ENCODE measurements at regions not wholly inside any gene's neighbourhood (a gene's known extent, or its start where the extent isn't known, plus 50 kb on each side); places are given as distances from the start of the nearest gene placed in this dataset.
"Not testable (repeated sequence)": the region's sequence is repeated elsewhere in the genome, so short reads cannot be mapped to it uniquely, and the experiment has no call there.

DNA sequence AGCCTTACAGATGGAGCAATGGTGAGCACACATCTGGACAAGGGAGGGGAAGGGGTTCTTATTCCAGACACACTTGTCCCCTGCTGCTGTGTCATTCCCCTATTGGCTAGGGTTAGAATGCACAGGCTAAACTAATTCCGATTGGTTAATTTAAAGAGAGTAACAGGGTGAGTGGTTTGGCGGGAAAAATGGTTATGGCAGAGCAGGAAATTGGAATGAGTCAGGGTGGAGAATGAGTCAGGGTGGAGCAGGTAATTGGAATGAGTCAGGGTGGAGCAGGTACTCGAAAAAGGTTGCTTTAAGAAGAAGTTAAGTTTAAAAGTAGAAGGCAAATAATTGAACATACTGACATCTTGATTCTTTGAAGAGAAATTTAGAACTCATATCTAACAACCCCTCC, 112.5 kb downstream of the VSIG4 start:
- H3K4me1 ChIP-seq (ENCODE audit: control insufficient read depth in 2 of 2, insufficient read depth in 1 of 2, low read depth in 1 of 2, low read length in 2 of 2); H3K79me1 ChIP-seq (ENCODE audit: low read depth, low read length); H3K14ac ChIP-seq (ENCODE audit: low read length); H3K4ac ChIP-seq (ENCODE audit: low read length); H3K23ac ChIP-seq (ENCODE audit: low read depth, low read length, poor library complexity); H4K8ac ChIP-seq (ENCODE audit: low read depth, low read length); H3K4me3 ChIP-seq (ENCODE audit: low read length in 2 of 2); H2BK5ac ChIP-seq (ENCODE audit: low read length); DNase-seq (ENCODE audit: low spot score); H2AFZ ChIP-seq (ENCODE audit: low read length); H2BK120ac ChIP-seq (ENCODE audit: low read depth, low read length); H3K27ac ChIP-seq (replicated peaks; ENCODE audit: low read length); H3K18ac ChIP-seq (ENCODE audit: low read length); H3K9me3 ChIP-seq (replicated peaks in 1 of 2; ENCODE audit: control insufficient read depth in 2 of 2, insufficient read depth in 1 of 2, low read depth in 1 of 2, low read length in 2 of 2); H3K27me3 ChIP-seq (ENCODE audit: control insufficient read depth in 3 of 3, insufficient read depth in 3 of 3, low read depth in 1 of 3, low read length in 3 of 3); H2AK5ac ChIP-seq (ENCODE audit: low read depth, low read length); H2BK15ac ChIP-seq (ENCODE audit: low read length); H3K9ac ChIP-seq (ENCODE audit: low read depth, low read length, poor library complexity); H3K4me2 ChIP-seq (ENCODE audit: insufficient read depth, low read length, poor library complexity, severe bottlenecking); H3K36me3 ChIP-seq (replicated peaks in 1 of 2; ENCODE audit: control insufficient read depth in 2 of 2, insufficient read depth in 2 of 2, low read length in 2 of 2); H2BK12ac ChIP-seq (ENCODE audit: low read length); H4K91ac ChIP-seq (ENCODE audit: low read depth, low read length, poor library complexity): not testable (repeated sequence)
- no CpG with 5 or more reads among the region's 3 CpGs for WGBS, 2 donors (ENCODE audit: extremely low coverage in 2 of 2, insufficient read length in 2 of 2, insufficient replicate concordance in 1 of 2)

DNA sequence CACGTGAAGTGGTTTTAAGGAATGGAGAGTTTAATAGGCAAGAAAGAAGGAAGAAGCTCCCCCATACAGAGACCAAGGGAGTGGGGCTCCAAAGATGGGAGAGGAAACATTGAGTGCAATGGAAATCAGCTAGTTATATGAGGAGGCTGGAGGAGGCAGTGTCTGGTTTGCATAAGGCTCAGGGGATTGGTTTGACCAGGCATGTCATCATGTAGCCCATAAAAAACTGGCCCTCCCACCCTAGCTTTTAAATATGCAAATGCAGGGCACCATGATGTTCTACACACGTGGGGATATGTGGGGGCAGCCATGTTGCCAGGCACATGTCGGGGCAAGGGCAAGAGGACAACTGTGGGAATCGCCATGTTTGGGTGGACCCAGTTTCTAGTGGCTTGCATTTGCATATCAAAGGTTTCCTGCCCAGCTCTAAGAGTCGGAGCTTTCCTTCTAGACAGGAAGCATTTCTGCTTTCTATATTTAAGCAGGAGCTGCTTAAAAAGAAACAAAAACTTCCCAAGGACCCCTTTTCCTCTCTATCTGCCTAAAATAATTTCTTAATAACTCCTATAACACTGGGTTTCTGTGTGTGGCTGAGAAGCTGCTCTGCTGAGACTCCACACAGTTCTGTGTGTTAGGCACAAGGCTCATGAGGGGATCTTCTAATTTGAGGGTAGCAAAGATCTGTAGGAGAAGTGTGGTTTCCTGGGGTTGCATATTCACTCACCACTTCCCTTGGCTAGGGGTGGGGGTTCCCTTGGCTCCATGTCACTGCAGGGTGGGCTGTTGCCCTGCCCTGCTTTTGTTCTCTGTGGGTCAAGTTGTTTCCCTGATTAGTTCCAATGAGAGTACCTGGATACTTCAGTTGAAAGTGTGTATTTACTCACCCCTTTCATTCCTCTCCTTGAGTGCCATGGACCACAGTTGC, 113.5 kb downstream of the VSIG4 start:
- no peak overlapping the region for H3K23ac ChIP-seq (ENCODE audit: low read depth, low read length, poor library complexity)
- no peak overlapping the region for H2AK5ac ChIP-seq (ENCODE audit: low read depth, low read length)

DNA sequence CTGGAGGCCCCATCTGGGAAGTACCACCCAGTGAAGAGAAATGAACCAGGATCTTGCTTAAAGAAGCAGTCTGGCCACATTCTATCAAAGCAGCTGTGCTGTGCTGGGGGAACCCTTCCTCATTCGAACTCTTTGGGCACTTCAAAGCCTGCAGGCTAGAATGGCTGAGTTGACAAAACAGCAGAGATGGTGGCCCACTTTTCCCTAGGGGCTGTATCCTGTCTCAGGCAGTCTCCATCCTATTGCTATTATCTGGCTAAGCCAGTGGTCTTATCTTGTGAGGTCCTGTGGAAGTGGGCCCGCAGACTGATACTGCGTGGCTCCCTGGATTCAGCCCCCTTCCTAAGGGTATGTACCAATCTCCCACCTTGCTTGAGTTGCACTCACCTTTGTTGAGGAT, 114.3 kb downstream of the VSIG4 start:
- Histone ChIP-seq H4K91ac (ENCODE audit: low read depth, low read length, poor library complexity) (no peak overlapping the region), H3K4me2 (ENCODE audit: insufficient read depth, low read length, poor library complexity, severe bottlenecking) (no peak overlapping the region), H4K8ac (ENCODE audit: low read depth, low read length) (no peak overlapping the region), H2AK5ac (ENCODE audit: low read depth, low read length) (no peak overlapping the region), H2BK12ac (ENCODE audit: low read length) (no peak overlapping the region), H3K36me3 (replicated peaks in 1 of 2; ENCODE audit: control insufficient read depth in 2 of 2, insufficient read depth in 2 of 2, low read length in 2 of 2) (no peaks in the 10 kb centered on the region), H2BK15ac (ENCODE audit: low read length) (no peak overlapping the region), H3K14ac (ENCODE audit: low read length) (no peak overlapping the region), H3K9me3 (replicated peaks in 1 of 2; ENCODE audit: control insufficient read depth in 2 of 2, insufficient read depth in 1 of 2, low read depth in 1 of 2, low read length in 2 of 2) (no peaks in the 10 kb centered on the region), H3K4me1 (ENCODE audit: control insufficient read depth in 2 of 2, insufficient read depth in 1 of 2, low read depth in 1 of 2, low read length in 2 of 2) (peaks cover 0 to 2% of the 10 kb centered on the region in 2 donors), H3K18ac (ENCODE audit: low read length) (no peak overlapping the region), H2BK120ac (ENCODE audit: low read depth, low read length) (no peak overlapping the region), H3K9ac (ENCODE audit: low read depth, low read length, poor library complexity) (no peak overlapping the region), H2AFZ (ENCODE audit: low read length) (no peak overlapping the region), H3K79me1 (ENCODE audit: low read depth, low read length) (no peaks in the 10 kb centered on the region), H3K23ac (ENCODE audit: low read depth, low read length, poor library complexity) (no peak overlapping the region), H3K27me3 (ENCODE audit: control insufficient read depth in 3 of 3, insufficient read depth in 3 of 3, low read depth in 1 of 3, low read length in 3 of 3) (no peaks in the 10 kb centered on the region), H2BK5ac (ENCODE audit: low read length) (no peak overlapping the region), H3K27ac (replicated peaks; ENCODE audit: low read length) (no peak overlapping the region), H3K4ac (ENCODE audit: low read length) (no peak overlapping the region), H3K4me3 (ENCODE audit: low read length in 2 of 2) (no peak overlapping the region)
- DNase-seq (ENCODE audit: low spot score): no peak
- no CpG with 5 or more reads among the region's 3 CpGs for WGBS, 2 donors (ENCODE audit: extremely low coverage in 2 of 2, insufficient read length in 2 of 2, insufficient replicate concordance in 1 of 2)

More for the DNA sequence above, 113.5 kb downstream of the VSIG4 start:
- no peak overlapping the region for H2AFZ ChIP-seq (ENCODE audit: low read length)
- H3K9ac ChIP-seq (ENCODE audit: low read depth, low read length, poor library complexity): no peak overlapping the region
- no peak overlapping the region for H4K8ac ChIP-seq (ENCODE audit: low read depth, low read length)
- H3K36me3 ChIP-seq (replicated peaks in 1 of 2; ENCODE audit: control insufficient read depth in 2 of 2, insufficient read depth in 2 of 2, low read length in 2 of 2): no peaks in the 10 kb centered on the region
- H3K14ac ChIP-seq (ENCODE audit: low read length): no peak overlapping the region
- H2BK120ac ChIP-seq (ENCODE audit: low read depth, low read length): no peak overlapping the region
- no peak overlapping the region for H3K4ac ChIP-seq (ENCODE audit: low read length)
- H2BK15ac ChIP-seq (ENCODE audit: low read length): no peak overlapping the region
- H3K4me2 ChIP-seq (ENCODE audit: insufficient read depth, low read length, poor library complexity, severe bottlenecking): no peak overlapping the region
- no peak for DNase-seq (ENCODE audit: low spot score)
- no peak overlapping the region for H3K4me3 ChIP-seq (ENCODE audit: low read length in 2 of 2)
- H3K18ac ChIP-seq (ENCODE audit: low read length): no peak overlapping the region
- no peaks in the 10 kb centered on the region for H3K4me1 ChIP-seq (ENCODE audit: control insufficient read depth in 2 of 2, insufficient read depth in 1 of 2, low read depth in 1 of 2, low read length in 2 of 2)
- H4K91ac ChIP-seq (ENCODE audit: low read depth, low read length, poor library complexity): no peak overlapping the region
- no peak overlapping the region for H3K27ac ChIP-seq (replicated peaks; ENCODE audit: low read length)
- no peaks in the 10 kb centered on the region for H3K79me1 ChIP-seq (ENCODE audit: low read depth, low read length)
- no peak overlapping the region for H2BK12ac ChIP-seq (ENCODE audit: low read length)
- H2BK5ac ChIP-seq (ENCODE audit: low read length): no peak overlapping the region
- no peaks in the 10 kb centered on the region for H3K9me3 ChIP-seq (replicated peaks in 1 of 2; ENCODE audit: control insufficient read depth in 2 of 2, insufficient read depth in 1 of 2, low read depth in 1 of 2, low read length in 2 of 2)
- WGBS, 2 donors (ENCODE audit: extremely low coverage in 2 of 2, insufficient read length in 2 of 2, insufficient replicate concordance in 1 of 2): no CpG with 5 or more reads among the region's 5 CpGs
- no peaks in the 10 kb centered on the region for H3K27me3 ChIP-seq (ENCODE audit: control insufficient read depth in 3 of 3, insufficient read depth in 3 of 3, low read depth in 1 of 3, low read length in 3 of 3)

DNA sequence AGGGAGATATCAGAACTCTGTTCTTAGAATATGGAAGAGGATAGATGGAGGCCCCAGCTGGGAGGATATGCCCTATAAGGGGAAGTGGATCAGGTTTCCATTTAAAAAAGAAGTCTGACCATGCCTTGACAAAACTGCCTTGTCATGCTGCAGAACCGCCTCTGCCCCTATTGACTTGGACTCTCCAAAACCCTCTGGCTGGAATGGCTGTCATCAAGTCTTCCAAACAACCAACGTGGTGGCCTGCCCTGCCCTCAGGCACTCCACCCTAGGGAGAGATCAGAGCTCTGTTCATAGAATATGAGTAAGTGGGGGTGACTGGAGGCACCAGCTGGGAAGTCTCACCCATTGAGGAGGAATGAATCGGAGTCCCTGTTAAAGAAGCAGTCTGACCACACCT, 114.9 kb downstream of the VSIG4 start:
- no CpG with 5 or more reads among the region's 3 CpGs for WGBS, 2 donors (ENCODE audit: extremely low coverage in 2 of 2, insufficient read length in 2 of 2, insufficient replicate concordance in 1 of 2)
- H3K23ac ChIP-seq (ENCODE audit: low read depth, low read length, poor library complexity): no peak overlapping the region
- no peak for DNase-seq (ENCODE audit: low spot score)

More for the DNA sequence above, 114.9 kb downstream of the VSIG4 start:
- H3K4me1 ChIP-seq (ENCODE audit: control insufficient read depth in 2 of 2, insufficient read depth in 1 of 2, low read depth in 1 of 2, low read length in 2 of 2): peaks cover 0 to 2% of the 10 kb centered on the region in 2 donors
- no peaks in the 10 kb centered on the region for H3K79me1 ChIP-seq (ENCODE audit: low read depth, low read length)
- H2BK120ac ChIP-seq (ENCODE audit: low read depth, low read length): no peak overlapping the region
- H3K27ac ChIP-seq (replicated peaks; ENCODE audit: low read length): no peak overlapping the region
- no peak overlapping the region for H2AFZ ChIP-seq (ENCODE audit: low read length)
- no peaks in the 10 kb centered on the region for H3K36me3 ChIP-seq (replicated peaks in 1 of 2; ENCODE audit: control insufficient read depth in 2 of 2, insufficient read depth in 2 of 2, low read length in 2 of 2)
- H3K27me3 ChIP-seq (ENCODE audit: control insufficient read depth in 3 of 3, insufficient read depth in 3 of 3, low read depth in 1 of 3, low read length in 3 of 3): no peaks in the 10 kb centered on the region
- no peak overlapping the region for H3K9ac ChIP-seq (ENCODE audit: low read depth, low read length, poor library complexity)
- H3K4me2 ChIP-seq (ENCODE audit: insufficient read depth, low read length, poor library complexity, severe bottlenecking): no peak overlapping the region
- no peak overlapping the region for H3K4me3 ChIP-seq (ENCODE audit: low read length in 2 of 2)
- no peak overlapping the region for H2BK5ac ChIP-seq (ENCODE audit: low read length)
- no peak overlapping the region for H2BK15ac ChIP-seq (ENCODE audit: low read length)
- no peak overlapping the region for H3K14ac ChIP-seq (ENCODE audit: low read length)
- no peak overlapping the region for H3K4ac ChIP-seq (ENCODE audit: low read length)
- H4K91ac ChIP-seq (ENCODE audit: low read depth, low read length, poor library complexity): no peak overlapping the region
- H3K18ac ChIP-seq (ENCODE audit: low read length): no peak overlapping the region
- H2AK5ac ChIP-seq (ENCODE audit: low read depth, low read length): no peak overlapping the region
- no peak overlapping the region for H4K8ac ChIP-seq (ENCODE audit: low read depth, low read length)
- H3K9me3 ChIP-seq (replicated peaks in 1 of 2; ENCODE audit: control insufficient read depth in 2 of 2, insufficient read depth in 1 of 2, low read depth in 1 of 2, low read length in 2 of 2): no peaks in the 10 kb centered on the region
- no peak overlapping the region for H2BK12ac ChIP-seq (ENCODE audit: low read length)
